Esophagus squamous epithelium (tissue), 5 donors: ENCODE measurements at regions not wholly inside any gene's neighbourhood (a gene's known extent, or its start where the extent isn't known, plus 50 kb on each side); places are given as distances from the start of the nearest gene placed in this dataset.

Source experiments
- DNase-seq: peaks from one replicate; lab custom pipeline; 2025; lab: John Stamatoyannopoulos, UW
- H3K27ac ChIP-seq, 4 donors: fragments of 200-600 bp; sonication (generic); one replicate each; pipeline ENCODE4 v1.5.1; 2016 to 2019; ENCODE audit warnings: mild to moderate bottlenecking in 1 of 4
- H3K27me3 ChIP-seq, 4 donors: fragments of 200-600 bp; sonication (generic); 1 replicate in 3 of 4; 2 replicates in 1 of 4; pipeline versions ENCODE4 v1.5.1 to v1.6.0; 2017 to 2021; ENCODE audit warnings: antibody characterized with exemption in 1 of 4
- H3K36me3 ChIP-seq, 3 donors: fragments of 200-600 bp; sonication (generic); one replicate each; pipeline ENCODE4 v1.5.1; 2016 to 2019
- H3K4me1 ChIP-seq, 3 donors: fragments of 200-600 bp; sonication (generic); one replicate each; pipeline ENCODE4 v1.5.1; 2017 to 2019
- H3K4me3 ChIP-seq, 4 donors: fragments of 200-600 bp; sonication (generic); 1 replicate in 3 of 4; 2 replicates in 1 of 4; pipeline ENCODE4 v1.5.1; 2016 to 2019; ENCODE audit warnings: mild to moderate bottlenecking in 2 of 4, moderate library complexity in 1 of 4
- H3K9me3 ChIP-seq, 3 donors: fragments of 200-600 bp; sonication (generic); one replicate each; pipeline ENCODE4 v1.5.1; 2016 to 2019
- POLR2A ChIP-seq, 4 donors: fragments of 450-650 bp; IDR thresholded peaks; one replicate each; pipeline ENCODE4 v1.6.1; 2017; ENCODE audit warnings: antibody characterized with exemption in 4 of 4, mild to moderate bottlenecking in 4 of 4, moderate library complexity in 3 of 4
- WGBS, 2 donors: methylation state at CpG; one replicate each; pipeline ENCODE4 v1.1.5; 2018; 5-methylcytosine and 5-hydroxymethylcytosine counted together
- intact Hi-C: fragments of 100-400 bp; cut with DNase I; formaldehyde crosslinking; loops from one replicate; pipeline ENCODE4 v1.15.0; 2022
- TF ChIP-seq, protein P1 (sequence below), 6 experiments: fragments of 450-650 bp in 4 of 6; fragments of 200-600 bp in 2 of 6; sonication (generic) in 2 of 6; IDR thresholded peaks; one replicate each; pipeline ENCODE4 v1.5.1; 2016 to 2019; ENCODE audit warnings: antibody characterized with exemption in 6 of 6, mild to moderate bottlenecking in 4 of 6, moderate library complexity in 4 of 6
- donor health status: DM: yes; HTN: yes; CAD: no.

DNA sequence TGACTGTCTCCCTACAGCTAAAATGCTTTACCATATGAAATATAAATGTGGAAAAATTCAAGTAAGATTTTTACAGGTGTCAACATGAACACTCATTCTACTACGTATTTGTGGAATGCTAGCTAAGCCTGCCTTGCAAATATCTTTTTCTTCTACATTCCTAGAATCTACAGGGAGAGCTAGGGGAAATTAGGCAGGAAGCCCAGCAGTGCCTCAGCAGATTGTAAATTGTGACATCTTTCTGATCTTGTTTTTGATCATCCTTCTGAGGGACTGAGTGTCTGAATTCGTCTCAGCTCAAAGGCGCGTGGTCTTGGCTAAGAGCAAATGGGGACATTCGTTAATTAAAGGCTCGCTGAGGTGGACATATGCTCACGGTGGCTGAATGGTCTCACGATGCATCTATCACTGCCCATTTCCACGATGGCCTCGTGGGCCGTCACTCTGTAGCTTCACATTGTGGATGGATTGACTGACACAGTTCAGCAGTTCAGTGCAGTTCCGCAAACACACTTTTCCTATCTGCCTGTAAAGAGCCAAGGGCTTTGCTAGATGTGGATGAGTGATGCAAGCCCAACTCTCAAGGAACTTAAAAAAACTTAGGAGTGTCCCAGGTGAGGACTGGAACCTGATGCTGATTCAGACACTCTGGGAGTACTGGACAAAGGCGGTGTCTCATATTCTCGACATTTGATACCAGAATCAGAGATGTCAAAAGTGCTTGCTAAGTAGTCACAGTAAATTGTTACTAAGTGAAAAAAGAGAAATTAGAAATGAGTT lies 562.5 kb downstream of the EFNB2 start:
- peaks cover 0 to 19% (median 5%) of the 10 kb centered on the region in 3 donors for H3K4me1 ChIP-seq
- no peaks in the 10 kb centered on the region for H3K27me3 ChIP-seq
- intact Hi-C loops: no loop called here
- DNase-seq: no peak
- no peaks in the 10 kb centered on the region for H3K36me3 ChIP-seq
- TF ChIP-seq POLR2A (IDR thresholded peaks at IDR 0.05): no peak
- TF ChIP-seq, protein P1, sequence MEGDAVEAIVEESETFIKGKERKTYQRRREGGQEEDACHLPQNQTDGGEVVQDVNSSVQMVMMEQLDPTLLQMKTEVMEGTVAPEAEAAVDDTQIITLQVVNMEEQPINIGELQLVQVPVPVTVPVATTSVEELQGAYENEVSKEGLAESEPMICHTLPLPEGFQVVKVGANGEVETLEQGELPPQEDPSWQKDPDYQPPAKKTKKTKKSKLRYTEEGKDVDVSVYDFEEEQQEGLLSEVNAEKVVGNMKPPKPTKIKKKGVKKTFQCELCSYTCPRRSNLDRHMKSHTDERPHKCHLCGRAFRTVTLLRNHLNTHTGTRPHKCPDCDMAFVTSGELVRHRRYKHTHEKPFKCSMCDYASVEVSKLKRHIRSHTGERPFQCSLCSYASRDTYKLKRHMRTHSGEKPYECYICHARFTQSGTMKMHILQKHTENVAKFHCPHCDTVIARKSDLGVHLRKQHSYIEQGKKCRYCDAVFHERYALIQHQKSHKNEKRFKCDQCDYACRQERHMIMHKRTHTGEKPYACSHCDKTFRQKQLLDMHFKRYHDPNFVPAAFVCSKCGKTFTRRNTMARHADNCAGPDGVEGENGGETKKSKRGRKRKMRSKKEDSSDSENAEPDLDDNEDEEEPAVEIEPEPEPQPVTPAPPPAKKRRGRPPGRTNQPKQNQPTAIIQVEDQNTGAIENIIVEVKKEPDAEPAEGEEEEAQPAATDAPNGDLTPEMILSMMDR (IDR thresholded peaks at IDR 0.05): no peak
- H3K9me3 ChIP-seq: no peaks in the 10 kb centered on the region
- no peak overlapping the region for H3K27ac ChIP-seq
- WGBS, 2 donors: 74 to 87% methylated on average over 14 of the region's 14 CpGs
- H3K4me3 ChIP-seq: no peak overlapping the region

DNA sequence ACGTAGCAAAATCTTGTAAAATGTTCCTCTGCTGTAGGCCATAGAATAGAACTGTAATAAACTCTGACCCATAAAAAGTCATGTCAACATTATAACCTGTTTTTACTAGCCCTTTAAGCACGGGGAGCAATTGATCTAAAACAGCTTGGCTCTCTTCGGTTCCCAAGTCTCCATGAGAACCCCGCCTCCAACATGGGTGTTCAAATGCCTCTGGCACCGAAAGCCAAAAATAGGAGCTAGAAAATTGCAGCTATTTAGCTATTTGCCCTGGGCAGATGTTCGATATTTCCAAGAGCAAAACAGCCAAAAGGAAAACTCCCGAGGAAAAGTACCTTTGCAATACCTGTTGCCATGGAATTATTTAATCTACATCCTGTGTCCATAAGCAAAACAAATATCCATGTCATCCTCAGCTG lies 563.1 kb downstream of the EFNB2 start:
- Histone ChIP-seq H3K4me1 (peaks cover 0 to 19% (median 5%) of the 10 kb centered on the region in 3 donors), H3K36me3 (no peaks in the 10 kb centered on the region), H3K9me3 (no peaks in the 10 kb centered on the region), H3K4me3 (no peak overlapping the region), H3K27me3 (no peaks in the 10 kb centered on the region), H3K27ac (no peak overlapping the region)
- intact Hi-C loops: no loop called here
- DNase-seq: no peak
- TF ChIP-seq, protein P1 (IDR thresholded peaks at IDR 0.05): no peak
- no peak for TF ChIP-seq POLR2A (IDR thresholded peaks at IDR 0.05)
- 14 to 40% methylated on average over 5 to 7 of the region's 7 CpGs for WGBS, 2 donors

DNA sequence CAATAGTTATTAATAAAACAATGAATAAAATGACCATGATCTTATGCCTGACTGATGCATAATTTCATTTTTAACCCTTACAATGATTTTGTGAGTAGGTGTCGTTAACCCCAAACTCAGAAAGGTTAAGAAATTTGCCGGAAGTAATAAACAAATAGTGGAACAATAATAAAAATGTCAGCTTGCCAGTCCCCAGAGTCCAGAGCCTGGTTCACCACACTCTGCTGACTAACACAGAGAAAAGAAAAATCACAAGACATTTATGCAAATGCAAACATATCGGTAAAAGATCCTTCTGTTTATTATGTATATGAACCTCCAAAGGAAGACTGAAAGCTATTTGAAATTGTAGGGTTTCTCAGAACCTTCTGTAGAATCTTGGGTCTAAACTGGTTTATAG lies 563.7 kb downstream of the EFNB2 start:
- no peak overlapping the region for H3K4me3 ChIP-seq
- 43 to 44% methylated on average over 3 of the region's 3 CpGs for WGBS, 2 donors
- no peaks in the 10 kb centered on the region for H3K36me3 ChIP-seq
- H3K27ac ChIP-seq: no peak overlapping the region
- H3K27me3 ChIP-seq: no peaks in the 10 kb centered on the region
- TF ChIP-seq, protein P1 (IDR thresholded peaks at IDR 0.05): no peak
- no peak for TF ChIP-seq POLR2A (IDR thresholded peaks at IDR 0.05)
- H3K4me1 ChIP-seq: peaks cover 0 to 19% (median 5%) of the 10 kb centered on the region in 3 donors
- intact Hi-C loops: no loop called here
- no peaks in the 10 kb centered on the region for H3K9me3 ChIP-seq
- no peak for DNase-seq

DNA sequence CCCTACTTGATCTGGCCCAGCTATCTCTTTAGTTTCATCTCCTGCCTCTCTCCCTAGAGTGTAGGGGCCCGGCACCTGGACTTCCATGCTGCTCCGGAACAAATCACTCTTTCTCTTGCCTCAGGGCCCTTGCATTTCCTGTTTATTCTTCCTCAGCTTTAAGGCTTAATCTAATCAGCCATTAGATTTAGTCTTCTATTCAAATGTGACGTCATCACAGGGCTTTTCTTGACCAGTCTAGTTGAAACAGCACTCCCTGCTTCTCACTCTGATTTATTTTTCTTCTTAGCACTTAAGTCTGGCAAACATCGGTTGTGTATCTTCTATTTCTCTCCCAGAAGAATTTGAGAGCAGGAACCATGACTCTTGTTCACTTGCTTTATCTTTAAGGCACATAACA lies 564.1 kb downstream of the EFNB2 start:
- Histone ChIP-seq H3K4me3 (no peak overlapping the region), H3K27me3 (no peaks in the 10 kb centered on the region), H3K36me3 (no peaks in the 10 kb centered on the region), H3K4me1 (peaks cover 0 to 19% (median 5%) of the 10 kb centered on the region in 3 donors), H3K27ac (no peak overlapping the region), H3K9me3 (no peaks in the 10 kb centered on the region)
- TF ChIP-seq, protein P1 (IDR thresholded peaks at IDR 0.05): no peak
- TF ChIP-seq POLR2A (IDR thresholded peaks at IDR 0.05): no peak
- intact Hi-C loops: no loop called here
- WGBS, 2 donors: 24 to 49% methylated on average over 4 of the region's 4 CpGs
- DNase-seq: no peak

DNA sequence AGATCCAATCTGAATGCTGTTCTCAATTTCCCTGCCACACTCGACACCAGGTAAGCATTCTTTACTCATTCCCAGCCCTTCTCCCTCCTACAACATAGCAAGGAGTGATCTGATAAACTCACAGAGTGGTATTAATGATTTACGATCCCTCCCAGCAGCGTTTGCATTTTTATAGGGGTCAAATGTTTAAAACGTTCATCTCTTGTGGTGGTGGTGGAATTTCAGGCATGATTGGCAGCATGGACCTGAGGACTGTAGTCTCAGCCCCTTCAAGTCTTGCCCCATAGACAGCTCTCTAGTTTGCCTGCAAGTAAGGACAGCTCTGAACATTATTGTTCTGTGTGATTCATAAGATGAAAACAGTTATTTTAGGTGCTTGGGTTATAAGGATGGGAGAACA lies 565.7 kb downstream of the EFNB2 start:
- 59 to 64% methylated on average over 4 of the region's 4 CpGs for WGBS, 2 donors
- Histone ChIP-seq H3K4me1 (peaks cover 0 to 19% (median 5%) of the 10 kb centered on the region in 3 donors), H3K4me3 (no peak overlapping the region), H3K36me3 (no peaks in the 10 kb centered on the region), H3K9me3 (no peaks in the 10 kb centered on the region), H3K27me3 (no peaks in the 10 kb centered on the region), H3K27ac (no peak overlapping the region)
- intact Hi-C loops: no loop called here
- DNase-seq: no peak
- TF ChIP-seq, protein P1 (IDR thresholded peaks at IDR 0.05): no peak
- no peak for TF ChIP-seq POLR2A (IDR thresholded peaks at IDR 0.05)
